H1 (cell line): ENCODE measurements at regions not wholly inside any gene's neighbourhood (a gene's known extent, or its start where the extent isn't known, plus 50 kb on each side); places are given as distances from the start of the nearest gene placed in this dataset.

Source experiments
- EZH2 ChIP-seq: fragments of 200-600 bp; sonication (generic); IDR thresholded peaks from 2 replicates; pipeline ENCODE4 v1.7.1; 2012; ENCODE audit warnings: low read depth, mild to moderate bottlenecking, moderate library complexity, low read length, inconsistent platforms; ENCODE audit not compliant: severe bottlenecking
- GABPA ChIP-seq: IDR thresholded peaks from 2 replicates; pipeline ENCODE4 v1.6.1; 2011; ENCODE audit warnings: mild to moderate bottlenecking, low read length, moderate library complexity, borderline replicate concordance; ENCODE audit not compliant: insufficient read depth
- KDM1A ChIP-seq: fragments of 200-600, 300-600 bp; sonication (generic); IDR thresholded peaks from 2 replicates; pipeline ENCODE4 v1.7.1; 2016; ENCODE audit warnings: mild to moderate bottlenecking, low read length, borderline replicate concordance
- POLR2A ChIP-seq, 2 experiments: IDR thresholded peaks; 1 replicate in 1 of 2; 2 replicates in 1 of 2; pipeline ENCODE4 v1.6.1; 2011; ENCODE audit warnings: low read depth in 2 of 2, low read length in 2 of 2, mild to moderate bottlenecking in 2 of 2; ENCODE audit errors: control extremely low read depth in 1 of 2
- RAD21 ChIP-seq, 2 experiments: IDR thresholded peaks in 1 of 2; conservative IDR thresholded peaks in 1 of 2; 2 replicates each; pipeline ENCODE4 v1.6.1; 2011; ENCODE audit warnings: low read depth in 2 of 2, low read length in 2 of 2, improper control_type of control experiment in 1 of 2, inconsistent platforms in 1 of 2, mild to moderate bottlenecking in 1 of 2, moderate library complexity in 1 of 2
- RFX5 ChIP-seq: IDR thresholded peaks from 2 replicates; pipeline ENCODE4 v1.6.1; 2011; ENCODE audit warnings: low read depth, low read length, improper control_type of control experiment, borderline replicate concordance
- SP1 ChIP-seq: IDR thresholded peaks from 2 replicates; pipeline ENCODE4 v1.6.1; 2011; ENCODE audit warnings: low read depth, low read length
- SRF ChIP-seq: IDR thresholded peaks from 2 replicates; pipeline ENCODE4 v1.6.1; 2011; ENCODE audit warnings: mild to moderate bottlenecking, low read depth, low read length, moderate library complexity
- TCF12 ChIP-seq: IDR thresholded peaks from 2 replicates; pipeline ENCODE4 v1.6.1; 2011; ENCODE audit warnings: low read depth, mild to moderate bottlenecking, low read length
- YY1 ChIP-seq: IDR thresholded peaks from 2 replicates; pipeline ENCODE4 v1.6.1; 2011; ENCODE audit warnings: low read depth, mild to moderate bottlenecking, low read length
- TF ChIP-seq, protein P1 (sequence below), 3 experiments: IDR thresholded peaks; 1 replicate in 2 of 3; 2 replicates in 1 of 3; pipeline versions ENCODE4 v1.5.1 to v1.6.1; 2011; ENCODE audit warnings: low read length in 3 of 3, mild to moderate bottlenecking in 3 of 3, inconsistent platforms in 2 of 3, low read depth in 1 of 3, moderate library complexity in 1 of 3; ENCODE audit not compliant: insufficient read depth in 1 of 3; ENCODE audit errors: control extremely low read depth in 1 of 3

DNA sequence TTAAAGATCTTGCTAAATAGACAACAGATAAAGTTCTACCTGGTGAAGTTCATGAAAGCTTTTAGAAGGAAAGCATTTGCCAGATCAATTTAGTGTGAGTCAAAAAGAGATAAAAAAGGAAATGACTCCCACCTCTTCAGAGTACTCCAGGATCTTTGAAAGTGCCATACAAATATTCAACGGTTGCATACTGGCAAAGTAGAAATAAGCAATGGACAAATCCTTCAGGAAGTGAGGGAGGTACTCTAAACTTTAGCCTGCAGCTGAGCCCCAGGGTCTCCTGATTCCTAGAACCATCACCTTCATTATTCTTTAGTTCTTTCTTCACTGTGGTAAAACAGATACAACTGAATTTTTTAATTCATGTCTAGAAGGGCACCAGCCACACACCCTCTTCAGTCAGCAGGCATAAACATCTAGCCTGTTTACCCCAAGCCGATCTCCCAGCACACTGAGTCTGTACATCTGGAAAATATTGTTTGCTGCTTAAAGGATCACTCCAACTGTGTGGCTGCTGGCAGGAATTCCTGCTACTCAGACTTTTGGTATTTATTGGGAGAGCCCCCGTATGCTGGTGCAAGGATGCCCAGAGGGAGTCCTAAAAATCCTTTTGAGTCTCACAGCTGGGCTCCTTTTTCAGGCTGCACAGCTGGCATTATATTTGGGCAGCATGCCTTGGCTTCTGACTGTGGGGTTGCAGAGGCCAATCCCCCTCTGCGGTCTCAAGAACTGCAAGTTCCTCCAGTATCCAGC, 72.3 kb upstream of the SESTD1 start:
- TF ChIP-seq GABPA (no peak), YY1 (no peak), SRF (no peak), RFX5 (no peak), POLR2A (IDR thresholded peaks at IDR 0.05; ENCODE audit: control extremely low read depth in 1 of 2, low read depth in 2 of 2, low read length in 2 of 2) (no peak), KDM1A (no peak), RAD21 (IDR thresholded peaks at IDR 0.05 in 1 of 2, conservative IDR thresholded peaks at IDR 0.05 in 1 of 2; ENCODE audit: low read depth in 2 of 2, low read length in 2 of 2) (no peak), EZH2 (no peak), SP1 (no peak), TCF12 (0 out of 2 replicates have a peak, but pooled peaks have one; percentile 61)
- TF ChIP-seq, protein P1, sequence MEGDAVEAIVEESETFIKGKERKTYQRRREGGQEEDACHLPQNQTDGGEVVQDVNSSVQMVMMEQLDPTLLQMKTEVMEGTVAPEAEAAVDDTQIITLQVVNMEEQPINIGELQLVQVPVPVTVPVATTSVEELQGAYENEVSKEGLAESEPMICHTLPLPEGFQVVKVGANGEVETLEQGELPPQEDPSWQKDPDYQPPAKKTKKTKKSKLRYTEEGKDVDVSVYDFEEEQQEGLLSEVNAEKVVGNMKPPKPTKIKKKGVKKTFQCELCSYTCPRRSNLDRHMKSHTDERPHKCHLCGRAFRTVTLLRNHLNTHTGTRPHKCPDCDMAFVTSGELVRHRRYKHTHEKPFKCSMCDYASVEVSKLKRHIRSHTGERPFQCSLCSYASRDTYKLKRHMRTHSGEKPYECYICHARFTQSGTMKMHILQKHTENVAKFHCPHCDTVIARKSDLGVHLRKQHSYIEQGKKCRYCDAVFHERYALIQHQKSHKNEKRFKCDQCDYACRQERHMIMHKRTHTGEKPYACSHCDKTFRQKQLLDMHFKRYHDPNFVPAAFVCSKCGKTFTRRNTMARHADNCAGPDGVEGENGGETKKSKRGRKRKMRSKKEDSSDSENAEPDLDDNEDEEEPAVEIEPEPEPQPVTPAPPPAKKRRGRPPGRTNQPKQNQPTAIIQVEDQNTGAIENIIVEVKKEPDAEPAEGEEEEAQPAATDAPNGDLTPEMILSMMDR (IDR thresholded peaks at IDR 0.05; ENCODE audit: control extremely low read depth in 1 of 3, insufficient read depth in 1 of 3, low read depth in 1 of 3, low read length in 3 of 3), result no peak
